ENCODE measurements at regions not wholly inside any gene's neighbourhood (a gene's known extent, or its start where the extent isn't known, plus 50 kb on each side); places are given as distances from the start of the nearest gene placed in this dataset.

- TF ChIP-seq CTCF (IDR thresholded peaks at IDR 0.05): no peak
- TF ChIP-seq EP300 (IDR thresholded peaks at IDR 0.05): no peak
Observed at GRCh38 chr20:11277858-11278257, 604.1 kb upstream of the JAG1 start.
